HL-60 (cell line): ENCODE measurements at regions not wholly inside any gene's neighbourhood (a gene's known extent, or its start where the extent isn't known, plus 50 kb on each side); places are given as distances from the start of the nearest gene placed in this dataset.

Experiments
- DNase-seq, 2 experiments: peaks; one replicate each; pipeline ENCODE4 v3.0.0-alpha.2; 2010 to 2020; ENCODE audit warnings: low read depth in 1 of 2, low spot score in 1 of 2
- H3K27ac ChIP-seq: fragments of 250-450 bp; sonication (Bioruptor Pico); replicated peaks from 2 replicates; pipeline ENCODE4 v1.5.1; 2020; ENCODE audit warnings: mild to moderate bottlenecking, moderate library complexity
- H3K27me3 ChIP-seq: fragments of 250-450 bp; sonication (Bioruptor Pico); 2 replicates; pipeline ENCODE4 v1.5.1; 2021; ENCODE audit warnings: mild to moderate bottlenecking, moderate library complexity; ENCODE audit not compliant: insufficient read depth, poor library complexity, severe bottlenecking
- H3K4me3 ChIP-seq: replicated peaks from 2 replicates; pipeline ENCODE4 v1.5.1; 2011; ENCODE audit warnings: mild to moderate bottlenecking, control low read depth, low read length; ENCODE audit not compliant: insufficient read depth
- CTCF ChIP-seq: IDR thresholded peaks from one replicate; pipeline ENCODE4 v1.5.1; 2011; ENCODE audit warnings: low read length, control low read depth, inconsistent platforms; ENCODE audit not compliant: insufficient read depth
- GABPA ChIP-seq: IDR thresholded peaks from 2 replicates; pipeline ENCODE4 v1.6.1; 2012; ENCODE audit warnings: low read depth
- POLR2AphosphoS5 ChIP-seq: IDR thresholded peaks from 2 replicates; pipeline ENCODE4 v1.6.1; 2012; ENCODE audit warnings: low read depth
- REST ChIP-seq: IDR thresholded peaks from 2 replicates; pipeline ENCODE4 v1.6.1; 2012; ENCODE audit warnings: low read depth; ENCODE audit not compliant: insufficient replicate concordance
- SPI1 ChIP-seq: IDR thresholded peaks from 2 replicates; pipeline ENCODE4 v1.6.1; 2012; ENCODE audit warnings: low read depth, mild to moderate bottlenecking, borderline replicate concordance

- H3K4me3 ChIP-seq: no peak overlapping the region
- H3K27me3 ChIP-seq: no peaks in the 10 kb centered on the region
- DNase-seq: peak in 1 of 2 experiments; percentile 10
- TF ChIP-seq REST (no peak), SPI1 (peak; percentile 85), CTCF (no peak), POLR2AphosphoS5 (no peak), GABPA (no peak)
- no peak overlapping the region for H3K27ac ChIP-seq
Measured at GRCh38 chr21:38032082-38032801, 116.0 kb upstream of the KCNJ6 start.

GRCh38 chr21:38036016-38036415 lies 119.8 kb upstream of the KCNJ6 start:
- no peaks in the 10 kb centered on the region for H3K27me3 ChIP-seq
- TF ChIP-seq CTCF (no peak), GABPA (no peak), REST (no peak), POLR2AphosphoS5 (no peak), SPI1 (no peak)

GRCh38 chr21:38037416-38037815 lies 121.2 kb upstream of the KCNJ6 start:
- Histone ChIP-seq H3K4me3 (no peak overlapping the region), H3K27me3 (no peaks in the 10 kb centered on the region), H3K27ac (no peak overlapping the region)
- TF ChIP-seq SPI1 (no peak), POLR2AphosphoS5 (no peak)
- no peak for DNase-seq

More at GRCh38 chr21:38036016-38036415, 119.8 kb upstream of the KCNJ6 start:
- no peak overlapping the region for H3K4me3 ChIP-seq
- DNase-seq: no peak
- no peak overlapping the region for H3K27ac ChIP-seq

GRCh38 chr21:38039369-38039768 lies 123.1 kb upstream of the KCNJ6 start:
- TF ChIP-seq REST (no peak), POLR2AphosphoS5 (no peak), GABPA (no peak), SPI1 (no peak), CTCF (no peak)

More at GRCh38 chr21:38039369-38039768, 123.1 kb upstream of the KCNJ6 start:
- Histone ChIP-seq H3K27ac (no peak overlapping the region), H3K27me3 (peaks cover under 1% of the 10 kb centered on the region), H3K4me3 (no peak overlapping the region)
- no peak for DNase-seq
